ENCODE measurements at regions not wholly inside any gene's neighbourhood (a gene's known extent, or its start where the extent isn't known, plus 50 kb on each side); places are given as distances from the start of the nearest gene placed in this dataset.

DNA sequence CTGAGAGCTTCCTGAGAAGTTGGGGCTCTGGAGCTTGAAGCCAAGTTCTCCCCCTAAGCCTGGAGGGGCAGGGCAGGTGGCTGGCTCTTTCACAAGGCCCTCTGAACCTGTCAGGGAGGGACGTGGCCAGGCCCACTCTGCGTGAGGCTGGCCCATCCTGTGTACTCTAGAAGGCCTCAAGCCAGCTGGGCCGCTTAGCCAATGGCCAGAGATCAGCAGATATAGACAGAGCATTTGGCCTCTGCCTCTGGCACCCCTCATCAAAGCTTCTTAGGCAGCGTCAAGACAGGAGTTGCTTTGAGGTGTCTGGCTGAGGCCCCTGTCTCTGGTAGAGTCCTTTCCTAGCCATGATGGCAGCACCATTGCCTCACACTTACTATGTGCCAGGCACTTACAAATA lies 105.6 kb downstream of the FGF18 start:
- no peaks in the 10 kb centered on the region; the same call in 1 of the 2 replicates for H3K27me3 ChIP-seq (ENCODE audit: insufficient read depth, low read length)
- no peak overlapping the region for H2AFZ ChIP-seq (ENCODE audit: low read length)
- H3F3A ChIP-seq (ENCODE audit: insufficient read depth, low read length) = no peaks in the 10 kb centered on the region
- no peaks in the 10 kb centered on the region for H3K36me3 ChIP-seq (ENCODE audit: insufficient read depth, low read length)
- no peaks in the 10 kb centered on the region for H3K9me2 ChIP-seq (ENCODE audit: low read depth, low read length)
- TF ChIP-seq, protein P1, sequence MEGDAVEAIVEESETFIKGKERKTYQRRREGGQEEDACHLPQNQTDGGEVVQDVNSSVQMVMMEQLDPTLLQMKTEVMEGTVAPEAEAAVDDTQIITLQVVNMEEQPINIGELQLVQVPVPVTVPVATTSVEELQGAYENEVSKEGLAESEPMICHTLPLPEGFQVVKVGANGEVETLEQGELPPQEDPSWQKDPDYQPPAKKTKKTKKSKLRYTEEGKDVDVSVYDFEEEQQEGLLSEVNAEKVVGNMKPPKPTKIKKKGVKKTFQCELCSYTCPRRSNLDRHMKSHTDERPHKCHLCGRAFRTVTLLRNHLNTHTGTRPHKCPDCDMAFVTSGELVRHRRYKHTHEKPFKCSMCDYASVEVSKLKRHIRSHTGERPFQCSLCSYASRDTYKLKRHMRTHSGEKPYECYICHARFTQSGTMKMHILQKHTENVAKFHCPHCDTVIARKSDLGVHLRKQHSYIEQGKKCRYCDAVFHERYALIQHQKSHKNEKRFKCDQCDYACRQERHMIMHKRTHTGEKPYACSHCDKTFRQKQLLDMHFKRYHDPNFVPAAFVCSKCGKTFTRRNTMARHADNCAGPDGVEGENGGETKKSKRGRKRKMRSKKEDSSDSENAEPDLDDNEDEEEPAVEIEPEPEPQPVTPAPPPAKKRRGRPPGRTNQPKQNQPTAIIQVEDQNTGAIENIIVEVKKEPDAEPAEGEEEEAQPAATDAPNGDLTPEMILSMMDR (IDR thresholded peaks at IDR 0.05; ENCODE audit: low read length) = no peak
- no peak overlapping the region for H3K4me3 ChIP-seq (ENCODE audit: low read depth, low read length, poor library complexity, severe bottlenecking)
- H3K4me1 ChIP-seq (ENCODE audit: insufficient read depth, low read length, severe bottlenecking) = no peaks in the 10 kb centered on the region
- H3K79me2 ChIP-seq (ENCODE audit: insufficient read depth, low read length) = no peaks in the 10 kb centered on the region
- H4K20me1 ChIP-seq (ENCODE audit: insufficient read depth, low read length) = no peaks in the 10 kb centered on the region
- no peak overlapping the region for H3K27ac ChIP-seq (ENCODE audit: low read depth, low read length, poor library complexity, severe bottlenecking)
- H3K9me3 ChIP-seq (ENCODE audit: low read length) = no peaks in the 10 kb centered on the region
- H3K9ac ChIP-seq (ENCODE audit: low read length) = no peak overlapping the region
- H3K4me2 ChIP-seq (ENCODE audit: low read length) = no peak overlapping the region

DNA sequence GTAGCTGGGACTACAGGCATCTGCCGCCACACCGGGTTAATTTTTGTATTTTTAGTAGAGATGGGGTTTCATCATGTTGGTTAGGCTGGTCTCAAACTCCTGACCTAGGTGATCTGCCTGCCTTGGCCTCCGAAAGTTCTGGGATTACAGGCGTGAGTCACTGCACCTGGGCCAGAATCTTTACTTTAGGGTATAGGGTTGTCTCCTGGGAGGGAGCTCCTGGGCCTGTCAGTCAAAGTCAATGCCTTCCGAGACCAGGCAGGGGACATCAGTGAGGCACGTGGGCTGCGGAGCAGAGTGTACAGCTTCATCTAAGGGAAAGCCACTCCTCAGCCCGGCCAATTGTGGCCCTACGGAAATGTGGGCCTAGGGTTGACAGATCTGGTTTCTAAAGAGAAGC lies 108.6 kb downstream of the FGF18 start:
- Histone ChIP-seq H3K27ac (ENCODE audit: low read depth, low read length, poor library complexity, severe bottlenecking) (no peak overlapping the region), H4K20me1 (ENCODE audit: insufficient read depth, low read length) (no peaks in the 10 kb centered on the region), H3K79me2 (ENCODE audit: insufficient read depth, low read length) (no peaks in the 10 kb centered on the region), H3K9ac (ENCODE audit: low read length) (no peak overlapping the region), H2AFZ (ENCODE audit: low read length) (no peak overlapping the region), H3K9me3 (ENCODE audit: low read length) (no peaks in the 10 kb centered on the region), H3K4me2 (ENCODE audit: low read length) (no peak overlapping the region), H3F3A (ENCODE audit: insufficient read depth, low read length) (no peaks in the 10 kb centered on the region), H3K9me2 (ENCODE audit: low read depth, low read length) (no peaks in the 10 kb centered on the region), H3K4me1 (ENCODE audit: insufficient read depth, low read length, severe bottlenecking) (no peaks in the 10 kb centered on the region), H3K36me3 (ENCODE audit: insufficient read depth, low read length) (no peaks in the 10 kb centered on the region), H3K27me3 (ENCODE audit: insufficient read depth, low read length) (no peaks in the 10 kb centered on the region; the same call in 1 of the 2 replicates), H3K4me3 (ENCODE audit: low read depth, low read length, poor library complexity, severe bottlenecking) (no peak overlapping the region)
- no peak for TF ChIP-seq EZH2 (IDR thresholded peaks at IDR 0.05; ENCODE audit: borderline replicate concordance, low read length)
- TF ChIP-seq, protein P1 (IDR thresholded peaks at IDR 0.05; ENCODE audit: low read length) = no peak

- Histone ChIP-seq H3K27ac (ENCODE audit: low read depth, low read length, poor library complexity, severe bottlenecking) (no peak overlapping the region), H3K4me3 (ENCODE audit: low read depth, low read length, poor library complexity, severe bottlenecking) (no peak overlapping the region), H3K4me2 (ENCODE audit: low read length) (no peak overlapping the region), H3K9me3 (ENCODE audit: low read length) (no peaks in the 10 kb centered on the region), H3F3A (ENCODE audit: insufficient read depth, low read length) (no peaks in the 10 kb centered on the region), H3K4me1 (ENCODE audit: insufficient read depth, low read length, severe bottlenecking) (no peaks in the 10 kb centered on the region), H3K27me3 (ENCODE audit: insufficient read depth, low read length) (peaks cover 3% of the 10 kb centered on the region), H2AFZ (ENCODE audit: low read length) (no peak overlapping the region), H3K9ac (ENCODE audit: low read length) (no peak overlapping the region), H3K9me2 (ENCODE audit: low read depth, low read length) (no peaks in the 10 kb centered on the region), H4K20me1 (ENCODE audit: insufficient read depth, low read length) (no peaks in the 10 kb centered on the region), H3K36me3 (ENCODE audit: insufficient read depth, low read length) (no peaks in the 10 kb centered on the region), H3K79me2 (ENCODE audit: insufficient read depth, low read length) (no peaks in the 10 kb centered on the region)
- TF ChIP-seq, protein P1 (IDR thresholded peaks at IDR 0.05; ENCODE audit: low read length) = no peak
- TF ChIP-seq EZH2 (IDR thresholded peaks at IDR 0.05; ENCODE audit: borderline replicate concordance, low read length) = no peak
These were observed 109.6 kb downstream of the FGF18 start for GRCh38 chr5:171528865-171529614.
